ENCODE measurements at regions not wholly inside any gene's neighbourhood (a gene's known extent, or its start where the extent isn't known, plus 50 kb on each side); places are given as distances from the start of the nearest gene placed in this dataset.
"Not testable (repeated sequence)": the region's sequence is repeated elsewhere in the genome, so short reads cannot be mapped to it uniquely, and the experiment has no call there.

DNA sequence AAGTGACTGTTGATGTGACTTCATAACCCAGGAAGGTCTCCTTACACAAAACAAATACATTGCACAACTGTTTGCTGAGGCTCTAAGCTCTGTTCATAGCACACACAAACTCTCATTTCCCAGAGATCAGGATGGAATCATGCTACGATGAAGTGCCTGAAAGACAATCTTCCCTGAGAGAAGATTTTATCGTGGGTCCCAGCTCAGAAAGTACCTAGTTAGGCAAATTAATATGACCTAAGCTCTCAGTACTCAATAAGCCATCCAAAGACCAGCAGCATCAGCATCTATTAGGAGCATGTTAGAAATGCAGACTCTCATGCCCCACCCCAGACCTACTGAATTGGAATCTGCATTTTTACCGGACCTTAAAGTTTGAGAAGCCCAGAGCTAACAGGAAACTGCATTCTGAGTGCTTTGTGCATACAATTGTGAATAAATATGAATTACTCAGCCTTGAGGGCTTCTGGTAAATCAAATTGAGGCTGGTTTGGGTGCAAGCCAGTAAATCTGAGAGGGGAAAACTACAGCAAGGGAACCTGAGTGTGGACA, 161.5 kb upstream of the C2CD4B start:
- no peak for DNase-seq

DNA sequence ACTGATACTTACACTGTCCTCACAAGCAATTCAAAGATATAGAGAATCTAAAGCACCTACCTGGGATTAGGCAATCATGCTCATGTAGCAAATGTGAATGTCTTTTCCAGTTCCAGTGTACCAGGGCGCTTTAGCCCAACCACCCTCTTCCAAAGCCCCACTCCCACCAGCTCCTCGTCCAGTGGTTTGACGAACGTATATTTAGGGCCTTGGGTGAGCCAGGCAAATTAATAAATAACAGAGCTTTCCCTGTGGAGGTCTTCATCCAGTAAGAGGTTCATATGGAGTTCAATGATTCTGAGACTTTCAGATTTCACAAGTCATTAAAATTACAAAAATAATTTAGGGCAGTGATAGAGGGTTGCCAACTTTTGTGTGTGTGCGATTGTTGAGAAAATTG, 162.3 kb upstream of the C2CD4B start:
- no peak for DNase-seq

DNA sequence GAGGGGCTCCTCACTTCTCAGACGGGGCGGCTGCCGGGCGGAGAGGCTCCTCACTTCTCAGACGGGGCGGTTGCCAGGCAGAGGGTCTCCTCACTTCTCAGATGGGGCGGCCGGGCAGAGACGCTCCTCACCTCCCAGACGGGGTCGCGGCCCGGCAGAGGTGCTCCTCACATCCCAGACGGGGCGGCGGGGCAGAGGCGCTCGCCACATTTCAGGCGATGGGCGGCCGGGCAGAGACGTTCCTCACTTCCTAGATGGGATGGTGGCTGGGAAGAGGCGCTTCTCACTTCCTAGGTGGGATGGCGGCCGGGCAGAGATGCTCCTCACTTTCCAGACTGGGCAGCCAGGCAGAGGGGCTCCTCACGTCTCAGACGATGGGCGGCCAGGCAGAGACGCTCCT, 167.4 kb upstream of the C2CD4B start:
- not testable (repeated sequence) for DNase-seq

DNA sequence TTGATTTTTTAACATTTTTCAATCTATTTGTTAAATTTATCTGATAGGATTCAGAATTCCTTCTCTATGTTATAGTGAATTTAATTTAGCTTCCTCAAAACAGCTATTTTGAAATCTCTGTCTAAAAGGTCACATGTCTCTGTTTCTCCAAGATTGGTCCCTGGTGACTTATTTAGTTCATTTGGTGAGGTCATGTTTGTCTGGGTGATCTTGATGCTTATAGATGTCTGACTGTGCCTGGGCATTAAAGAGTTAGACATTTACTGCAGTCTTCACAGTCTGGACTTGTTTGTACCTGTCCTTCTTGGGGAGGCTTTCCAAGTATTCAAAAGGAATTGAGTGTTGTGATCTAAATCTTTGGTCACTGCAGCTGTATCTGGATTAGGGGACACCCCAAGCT, 169.5 kb upstream of the C2CD4B start:
- no peak for DNase-seq

DNA sequence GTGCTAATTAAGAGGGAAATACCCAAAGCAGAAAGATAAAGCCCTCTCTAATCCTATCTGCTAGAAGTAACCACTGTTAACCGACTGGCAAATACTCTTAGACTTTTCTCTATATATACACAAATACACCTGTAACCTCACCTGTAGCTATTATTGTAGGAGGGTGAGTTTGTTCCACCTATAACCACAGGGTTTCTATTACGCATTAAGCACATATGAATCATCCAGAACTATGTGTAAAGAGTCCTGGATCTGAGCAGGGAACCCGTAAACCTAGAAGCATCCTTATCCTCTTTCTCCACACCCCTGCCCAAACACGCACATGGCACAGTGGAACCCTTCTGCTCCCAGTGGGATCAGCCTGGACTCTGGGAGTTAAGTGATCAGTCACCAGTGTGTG, 172.8 kb upstream of the C2CD4B start:
- DNase-seq: no peak

DNA sequence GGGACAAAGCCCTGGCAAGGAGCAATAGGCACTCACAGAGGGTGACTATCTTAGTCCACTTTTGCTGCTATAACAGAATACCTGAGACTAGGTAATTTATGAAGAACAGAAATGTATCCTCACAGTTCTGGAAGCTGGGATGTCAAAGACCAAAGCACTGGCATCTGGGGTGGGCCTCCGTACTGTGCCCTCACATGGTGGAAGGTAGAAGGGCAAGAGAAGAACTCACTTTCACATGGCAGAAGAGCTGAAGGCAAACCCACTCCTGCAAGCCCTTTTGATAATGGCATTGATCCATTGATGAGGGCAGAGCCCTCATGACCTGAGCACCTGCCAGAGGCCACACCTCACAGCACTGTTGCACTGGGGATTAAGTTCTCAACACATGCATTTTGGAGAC, 173.4 kb upstream of the C2CD4B start:
- DNase-seq: no peak

DNA sequence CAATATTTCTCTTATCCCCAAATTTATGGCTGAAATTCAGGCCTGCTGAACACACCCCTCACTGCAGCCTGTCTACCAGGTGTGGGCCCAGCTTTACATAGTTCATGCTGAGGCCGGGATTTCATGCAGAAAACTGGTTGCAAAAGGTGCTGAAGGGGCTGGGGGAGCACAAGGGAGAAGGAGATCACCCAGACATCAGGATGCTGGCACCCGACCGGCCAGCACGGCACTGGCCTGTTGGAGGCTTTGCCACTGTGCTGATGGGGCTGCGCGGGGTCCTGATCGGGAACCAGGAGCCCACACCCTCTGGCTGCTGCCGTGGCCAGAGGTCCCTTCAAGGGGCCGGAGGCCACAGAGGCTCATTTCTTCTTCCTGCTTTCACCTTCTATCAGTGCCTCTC, 177.9 kb upstream of the C2CD4B start:
- no peak for DNase-seq

DNA sequence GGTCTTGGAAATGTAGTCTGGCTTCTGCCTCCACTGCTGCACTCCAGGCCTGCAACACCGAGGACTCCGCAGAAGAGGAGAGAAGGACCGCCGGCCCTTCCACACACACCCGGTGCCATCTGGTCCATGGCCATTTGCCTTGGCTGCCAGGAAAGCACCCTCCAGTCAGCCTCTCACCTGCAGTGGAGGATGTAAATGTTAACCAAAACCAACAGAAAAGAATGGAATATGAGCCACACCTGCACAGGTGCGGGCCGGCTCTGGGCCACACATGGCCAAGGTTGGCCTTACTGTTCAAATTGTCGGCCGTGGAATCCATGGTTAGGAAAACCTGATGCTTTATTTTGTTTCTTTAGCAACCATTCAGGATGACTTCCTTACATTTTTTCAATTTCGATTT, 178.3 kb upstream of the C2CD4B start:
- DNase-seq: no peak

DNA sequence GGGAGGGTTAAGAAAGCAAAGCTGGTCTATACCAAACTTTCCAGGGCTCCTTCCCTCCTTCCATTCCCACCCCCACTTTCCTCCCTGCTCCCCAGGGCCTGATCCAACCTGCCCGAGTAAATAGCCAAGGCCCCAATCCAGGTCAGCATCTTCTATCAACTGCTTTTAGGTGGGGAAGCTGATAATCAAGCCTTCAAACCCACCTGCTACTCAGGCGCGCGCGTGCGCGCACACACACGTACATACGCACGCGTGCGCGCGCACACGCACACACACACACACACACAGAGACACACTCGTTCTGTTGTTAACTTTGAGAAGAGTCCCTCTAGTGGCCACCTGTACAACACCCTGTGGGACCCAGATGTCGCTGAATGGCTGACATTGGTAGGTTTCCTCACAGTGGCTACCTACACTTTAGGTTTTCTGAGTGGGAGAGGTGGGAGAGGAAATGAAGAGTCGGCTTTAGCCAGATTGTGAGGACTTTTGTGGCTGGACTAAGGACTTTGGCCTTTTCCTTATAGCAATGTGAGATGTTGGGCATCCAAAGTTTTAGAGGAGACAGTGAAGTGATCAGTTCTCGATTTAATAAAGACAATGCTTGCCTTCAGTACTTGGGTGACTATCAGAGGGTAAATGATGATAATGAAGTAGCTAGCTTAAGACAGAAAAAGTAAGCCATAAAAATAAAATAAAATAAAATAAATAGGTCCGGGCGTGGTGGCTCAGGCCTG, 179.9 kb upstream of the C2CD4B start:
- DNase-seq: peak; percentile 17 to 37

DNA sequence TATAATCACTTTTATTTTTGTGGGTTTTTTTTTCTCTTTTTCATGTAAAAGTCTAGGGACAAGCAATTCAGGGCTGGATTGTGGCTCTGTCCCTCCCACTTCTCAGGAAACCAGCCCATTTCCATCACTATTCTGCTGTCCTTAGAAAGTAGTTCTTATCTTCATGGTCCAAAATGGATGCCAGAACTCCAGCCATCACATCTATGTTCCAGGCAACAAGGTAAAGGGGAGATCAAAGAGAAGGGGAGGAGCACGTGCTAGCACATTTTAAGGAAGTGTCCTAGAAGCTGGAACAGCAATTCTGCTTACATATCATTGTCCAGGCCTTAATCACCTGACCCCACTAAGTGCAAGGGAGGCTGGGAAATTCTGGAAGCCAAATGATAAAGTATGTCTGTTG, 181.1 kb upstream of the C2CD4B start:
- no peak for DNase-seq

DNA sequence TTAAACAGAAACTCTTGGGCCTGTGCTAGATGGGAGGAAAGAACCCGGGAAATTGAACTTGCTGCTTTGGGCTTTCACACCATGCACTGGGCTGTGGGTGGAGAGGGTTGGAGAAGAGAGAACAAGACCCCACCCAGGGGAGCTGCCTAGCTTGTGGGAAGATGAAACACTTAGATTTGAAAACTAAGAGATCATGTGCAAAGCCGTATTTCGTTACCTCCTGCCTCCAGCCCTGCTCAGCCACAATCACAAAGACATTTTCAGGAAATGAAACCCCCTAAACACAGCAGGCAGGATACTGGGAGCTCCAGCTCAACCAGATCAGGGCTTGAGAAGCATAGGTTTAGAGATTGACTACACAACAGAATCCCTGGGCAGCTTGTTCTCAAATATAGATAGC, 183.0 kb upstream of the C2CD4B start:
- DNase-seq: no peak

DNA sequence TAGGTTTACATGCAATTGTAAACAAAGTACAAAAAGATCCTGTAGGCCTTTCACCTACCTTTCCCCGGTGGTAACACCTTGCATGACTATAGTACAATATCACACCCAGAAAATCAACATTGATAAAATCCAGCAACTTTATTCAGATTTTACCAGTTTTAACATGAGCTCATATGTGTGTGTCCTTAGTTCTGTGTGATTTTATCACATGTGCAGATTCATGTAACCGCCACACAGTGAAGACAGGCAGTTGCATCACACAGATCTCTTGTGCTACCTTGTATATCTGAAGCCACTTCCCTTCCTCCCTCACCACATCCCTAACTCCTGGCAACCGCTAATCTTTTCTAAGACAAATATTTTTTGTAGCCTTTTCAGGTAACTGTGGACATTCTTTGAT, 183.5 kb upstream of the C2CD4B start:
- no peak for DNase-seq

DNA sequence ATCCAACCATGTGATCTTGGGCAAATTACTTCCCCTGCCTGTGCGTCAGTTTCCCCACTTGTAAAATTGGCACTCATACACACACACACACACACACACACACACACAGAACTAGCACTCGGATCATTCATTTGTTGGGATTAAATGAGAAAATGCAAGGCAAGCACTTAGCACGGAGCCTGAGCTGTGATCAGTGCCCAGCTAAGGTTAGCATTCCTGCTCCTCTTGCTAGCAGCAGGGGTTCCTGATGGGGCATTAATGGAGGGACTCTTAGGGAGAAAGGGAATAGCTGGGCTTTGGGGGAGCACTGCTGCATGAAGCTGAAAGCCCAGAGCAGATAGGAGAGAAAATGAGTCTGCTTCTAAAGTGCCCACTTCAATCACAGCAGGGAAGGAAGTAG, 187.7 kb upstream of the C2CD4B start:
- DNase-seq: no peak

DNA sequence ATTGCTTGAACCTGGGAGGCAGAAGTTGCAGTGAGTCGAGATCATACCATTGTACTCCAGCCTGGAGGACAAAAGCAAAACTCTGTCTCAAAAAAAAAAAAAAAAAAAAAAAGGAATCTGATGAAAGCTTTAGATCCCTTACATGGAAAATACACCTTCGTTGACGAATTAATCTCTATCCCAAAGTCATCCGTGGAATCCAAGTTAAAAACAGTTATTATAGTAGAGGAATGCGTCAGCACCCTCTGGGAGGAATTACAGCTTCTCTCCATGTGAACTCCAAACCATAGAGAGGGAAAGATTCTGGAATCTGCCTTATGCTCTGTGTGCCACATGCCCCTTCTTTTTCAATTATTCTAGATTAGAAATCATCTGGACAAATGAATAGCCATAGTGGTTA, 192.3 kb upstream of the C2CD4B start:
- no peak for DNase-seq

DNA sequence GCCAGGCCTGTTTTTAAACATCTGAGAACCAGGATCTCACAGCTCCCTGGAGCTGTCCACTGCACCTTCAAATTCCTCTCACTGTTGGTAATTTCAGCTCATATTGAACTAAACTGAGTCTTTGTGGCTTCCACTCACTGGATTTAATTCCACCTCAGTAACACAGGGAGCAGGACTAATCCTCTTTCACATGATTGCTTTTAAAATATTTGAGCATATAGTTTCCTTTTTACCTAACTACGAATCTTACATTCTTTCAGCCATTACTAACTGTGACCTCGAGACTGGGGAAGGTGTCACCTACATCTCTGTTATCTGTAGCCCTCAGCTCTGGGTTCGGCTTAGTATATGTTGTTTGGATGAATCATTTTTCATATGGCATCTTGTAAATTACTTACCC, 194.3 kb upstream of the C2CD4B start:
- no peak for DNase-seq

DNA sequence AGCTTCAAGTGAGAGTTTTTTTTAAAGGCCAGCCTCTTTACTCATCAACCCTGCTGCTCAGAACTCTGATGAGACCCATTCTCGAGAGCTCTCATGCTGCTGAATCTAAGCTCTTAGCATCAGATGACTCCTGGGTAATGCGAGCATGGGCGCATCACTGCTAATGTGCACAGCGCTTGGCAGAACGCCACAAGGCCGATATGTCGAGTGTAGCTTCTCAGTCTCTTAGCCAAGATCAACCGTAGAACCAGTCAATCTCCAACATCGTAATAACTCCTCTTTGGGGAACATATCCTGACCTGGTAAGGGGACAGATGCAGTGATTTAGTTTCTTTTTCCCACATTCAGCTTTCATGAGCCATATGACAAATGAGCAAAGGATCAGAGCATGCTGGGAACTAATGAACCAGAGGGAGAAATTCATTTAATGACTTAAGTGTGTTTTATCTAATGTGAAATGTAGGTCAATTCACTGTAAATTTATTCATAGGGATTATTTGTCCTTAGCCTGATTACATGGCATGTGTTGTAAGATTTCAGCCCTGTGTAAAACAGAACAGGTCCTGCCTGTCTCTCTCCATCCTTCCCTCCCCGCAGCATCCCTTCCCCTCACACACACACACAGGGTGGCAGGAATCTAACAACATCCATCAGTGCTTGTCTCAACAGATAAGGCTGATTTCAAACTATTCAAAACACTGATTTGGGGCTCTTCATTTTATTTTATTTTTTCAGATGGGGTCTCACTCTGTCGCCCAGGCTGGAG, 195.4 kb upstream of the C2CD4B start:
- no peak for DNase-seq

DNA sequence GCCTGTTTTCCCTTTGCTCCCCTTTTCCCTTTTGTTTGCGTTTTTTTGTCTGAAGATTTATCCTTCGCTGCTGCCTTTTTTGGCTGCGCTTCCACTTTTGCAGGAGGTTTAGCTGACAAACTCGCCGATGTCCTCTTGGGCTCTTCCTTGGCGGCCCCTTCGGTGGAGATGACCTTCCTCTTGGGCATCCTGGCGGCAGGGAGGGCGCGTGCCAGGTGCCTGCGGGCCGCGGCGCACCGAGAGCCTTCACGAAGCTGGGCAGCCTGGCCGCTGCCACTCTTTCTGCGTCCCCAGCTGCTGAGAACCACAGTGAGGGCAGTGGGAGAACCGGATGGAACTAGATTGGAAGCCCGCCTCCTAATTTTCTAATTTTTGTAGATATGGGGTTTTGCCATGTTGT, 197.1 kb upstream of the C2CD4B start:
- DNase-seq: no peak

DNA sequence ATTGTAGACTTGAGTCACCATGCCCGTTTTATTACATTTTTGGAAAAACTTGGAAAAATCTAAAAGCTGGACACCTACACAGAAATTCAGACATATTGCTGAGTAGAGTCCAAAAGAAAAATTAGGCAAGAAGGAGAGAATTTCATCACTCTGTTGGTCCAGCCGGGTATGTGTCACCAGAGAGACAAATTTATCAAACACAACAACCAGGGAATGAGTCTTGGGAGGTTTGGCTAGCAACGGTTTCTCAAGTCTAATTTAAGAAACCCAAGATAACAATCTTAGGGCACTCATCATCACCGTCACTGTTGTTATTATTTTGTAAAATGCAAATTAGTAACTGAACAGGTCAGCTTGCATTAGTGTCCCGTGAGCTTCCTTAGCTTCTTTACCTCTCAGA, 197.5 kb upstream of the C2CD4B start:
- no peak for DNase-seq

DNA sequence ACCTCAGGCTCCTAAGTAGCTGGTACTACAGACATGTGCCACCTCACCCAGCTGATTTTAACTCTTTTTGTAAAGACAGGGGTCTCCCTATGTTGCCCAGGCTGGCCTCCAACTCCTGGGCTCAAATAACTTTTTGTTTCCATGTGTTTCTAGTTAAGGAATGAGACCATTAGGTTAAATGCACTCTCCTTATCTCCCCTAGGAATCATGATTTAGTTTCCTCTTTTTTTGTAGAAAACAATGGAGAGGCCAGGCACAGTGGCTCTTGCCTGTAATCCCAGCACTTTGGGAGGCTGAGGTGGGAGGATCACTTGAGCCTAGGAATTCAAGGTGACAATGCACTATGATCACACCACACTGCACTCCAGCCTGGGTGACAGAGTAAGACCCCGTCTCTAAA, 198.8 kb upstream of the C2CD4B start:
- DNase-seq: no peak

DNA sequence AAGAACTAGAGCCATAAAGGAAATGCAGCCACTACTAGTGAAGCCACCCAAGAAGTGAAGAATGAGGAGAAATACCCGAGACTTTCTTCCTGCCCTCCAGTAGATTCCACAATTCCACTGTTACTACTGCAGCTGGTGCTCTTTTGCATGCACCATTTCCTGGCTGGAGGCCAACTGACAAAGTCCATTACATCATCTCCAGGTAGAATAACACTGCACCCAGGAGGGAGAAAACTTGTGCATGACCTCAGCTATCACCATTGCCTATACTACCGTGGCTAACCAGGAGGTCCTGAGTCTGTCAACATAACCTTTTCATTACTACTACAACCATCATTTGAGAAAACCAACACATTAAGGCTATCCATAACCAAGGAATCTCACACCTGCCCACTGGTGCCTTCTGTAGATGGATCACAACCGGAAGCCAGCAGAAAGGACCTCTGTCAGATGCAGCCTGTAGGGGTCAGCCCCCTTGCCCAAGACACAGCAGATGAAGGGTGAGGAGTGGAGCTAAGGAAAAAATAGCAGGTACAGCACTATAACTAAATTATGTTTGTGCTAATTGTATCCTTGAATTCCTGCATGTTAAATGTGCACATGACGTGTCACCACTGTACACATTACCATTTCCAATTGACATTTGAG, 200.8 kb upstream of the C2CD4B start:
- no peak for DNase-seq

DNA sequence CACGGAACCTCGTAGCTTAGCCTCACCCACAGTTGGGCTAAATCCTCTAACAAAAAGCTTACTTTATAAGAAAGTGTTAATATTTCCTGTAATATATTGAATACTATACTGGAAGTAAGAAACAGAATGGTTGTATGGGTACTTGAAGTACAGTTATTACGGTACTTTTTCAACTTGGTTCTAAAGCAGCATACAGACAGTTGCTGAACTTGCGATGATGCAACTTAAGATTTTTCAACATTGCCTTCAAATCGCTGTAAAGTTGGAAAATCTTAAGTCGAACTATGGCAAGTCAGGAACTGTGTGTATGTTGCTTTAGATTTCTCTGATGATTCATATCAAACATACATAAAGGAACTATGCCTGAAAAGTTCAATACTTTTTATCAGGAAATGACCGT, 204.4 kb upstream of the C2CD4B start:
- no peak for DNase-seq

DNA sequence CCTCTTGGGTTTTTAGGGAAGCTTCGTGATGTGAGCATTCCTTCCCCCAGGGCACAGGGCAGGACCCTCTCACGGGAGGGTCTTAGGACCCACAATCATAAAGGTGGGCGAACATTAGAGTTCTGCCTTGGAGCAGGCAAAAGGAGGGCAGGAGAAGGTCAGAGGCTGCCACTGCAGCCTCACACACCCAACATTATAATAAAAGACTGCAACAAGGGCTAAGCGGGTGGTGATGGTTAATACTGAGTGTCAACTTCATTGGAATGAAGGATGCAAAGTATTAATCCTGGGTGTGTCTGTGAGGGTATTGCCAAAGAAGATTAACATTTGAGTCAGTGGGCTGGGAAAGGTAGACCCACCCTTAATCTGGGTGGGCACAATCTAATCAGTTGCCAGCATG, 206.6 kb upstream of the C2CD4B start:
- DNase-seq: not testable (repeated sequence)

DNA sequence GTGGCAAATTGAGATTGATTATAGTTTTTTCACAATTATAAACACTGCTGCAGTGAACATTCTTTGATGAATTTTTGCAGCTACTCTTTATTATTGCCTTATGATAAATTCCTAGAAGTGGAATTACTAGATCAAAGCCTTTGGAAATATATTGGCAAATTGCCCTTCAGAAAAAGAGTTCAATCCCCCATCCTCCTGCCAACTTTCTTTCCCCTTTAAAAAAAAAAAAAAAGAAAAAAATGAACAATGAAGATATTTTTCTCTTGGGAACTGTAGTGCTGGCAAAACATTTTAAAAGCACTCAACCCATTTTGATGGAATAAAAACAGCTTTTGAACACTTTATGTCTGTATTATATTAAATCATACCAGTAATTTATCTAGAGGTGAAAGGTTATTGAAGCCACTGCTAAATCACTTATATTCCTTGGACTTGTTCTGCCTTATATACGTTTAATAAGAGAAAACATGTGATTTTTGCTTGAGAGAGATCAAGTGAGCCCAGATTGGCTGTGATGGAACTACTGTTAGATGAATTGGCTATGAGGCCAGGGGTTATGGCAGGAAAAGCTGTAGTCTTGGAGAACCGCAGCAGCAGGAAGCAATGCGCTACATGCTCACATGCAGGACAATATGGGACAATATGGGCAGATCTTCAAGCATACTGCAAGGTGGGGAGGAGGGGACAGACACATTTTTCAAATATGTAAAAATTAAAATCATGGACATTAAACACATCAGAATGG, 212.8 kb upstream of the C2CD4B start:
- DNase-seq: no peak

Measured in stimulated activated CD4-positive, alpha-beta T cell treated with anti-CD3 and anti-CD28 coated beads, Interleukin-2, amount 100 ng/mL, for 48 hours (primary cell).